RWPE2 (cell line): ENCODE measurements at regions not wholly inside any gene's neighbourhood (a gene's known extent, or its start where the extent isn't known, plus 50 kb on each side); places are given as distances from the start of the nearest gene placed in this dataset.

Experiments used
- ATAC-seq: fragments of 200-7000 bp; cut with Tn5 transposase; 3 replicates; pipeline ENCODE4 v1.9.1; 2021; ENCODE audit warnings: low read depth
- DNase-seq: peaks from one replicate; pipeline ENCODE4 v3.0.0-alpha.2; 2020; ENCODE audit warnings: low spot score
- H3K27ac ChIP-seq: fragments of 450-650 bp; 2 replicates; pipeline ENCODE4 v1.5.1; 2017; ENCODE audit warnings: mild to moderate bottlenecking; ENCODE audit not compliant: poor library complexity, severe bottlenecking
- H3K27me3 ChIP-seq: fragments of 250-450 bp; sonication (Bioruptor Pico); 2 replicates; pipeline ENCODE4 v1.5.1; 2021; ENCODE audit warnings: mild to moderate bottlenecking, moderate library complexity; ENCODE audit not compliant: insufficient read depth, poor library complexity, severe bottlenecking
- H3K36me3 ChIP-seq: fragments of 250-450 bp; sonication (Bioruptor Pico); 2 replicates; pipeline ENCODE4 v1.5.1; 2020; ENCODE audit warnings: low read depth, mild to moderate bottlenecking, moderate library complexity
- H3K4me1 ChIP-seq: fragments of 250-450 bp; sonication (Bioruptor Pico); 2 replicates; pipeline ENCODE4 v1.5.1; 2021; ENCODE audit warnings: mild to moderate bottlenecking, moderate library complexity; ENCODE audit not compliant: insufficient read depth, poor library complexity, severe bottlenecking
- H3K4me3 ChIP-seq: fragments of 250-450 bp; sonication (Bioruptor Pico); 2 replicates; pipeline ENCODE4 v1.5.1; 2021; ENCODE audit warnings: mild to moderate bottlenecking, moderate library complexity; ENCODE audit not compliant: severe bottlenecking
- H3K9me3 ChIP-seq: fragments of 250-450 bp; sonication (Bioruptor Pico); 2 replicates; pipeline ENCODE4 v1.5.1; 2021; ENCODE audit warnings: mild to moderate bottlenecking, moderate library complexity; ENCODE audit not compliant: severe bottlenecking
- CTCF ChIP-seq: fragments of 450-650 bp; IDR thresholded peaks from one replicate; pipeline ENCODE4 v1.5.1; 2017; ENCODE audit warnings: mild to moderate bottlenecking, moderate library complexity; ENCODE audit not compliant: poor library complexity, severe bottlenecking

GRCh38 chr6:88380083-88380482 is 213.9 kb upstream of the CNR1 start:
- no peaks in the 10 kb centered on the region for H3K27me3 ChIP-seq
- H3K4me3 ChIP-seq: no peak overlapping the region
- TF ChIP-seq CTCF: no peak
- DNase-seq: peak; percentile 77
- ATAC-seq: peak; percentile 87
- H3K36me3 ChIP-seq: no peaks in the 10 kb centered on the region
- peaks cover 39% of the 10 kb centered on the region for H3K4me1 ChIP-seq
- H3K9me3 ChIP-seq: no peaks in the 10 kb centered on the region
- H3K27ac ChIP-seq: peak overlapping the region; percentile 66

- Histone ChIP-seq H3K4me3 (no peak overlapping the region), H3K27ac (no peak overlapping the region), H3K4me1 (peaks cover 39% of the 10 kb centered on the region), H3K9me3 (no peaks in the 10 kb centered on the region), H3K27me3 (no peaks in the 10 kb centered on the region), H3K36me3 (no peaks in the 10 kb centered on the region)
- ATAC-seq (no peak), DNase-seq (no peak)
- TF ChIP-seq CTCF: no peak
Observed at GRCh38 chr6:88378639-88379038, 212.5 kb upstream of the CNR1 start.

GRCh38 chr6:88377976-88378568 is 211.9 kb upstream of the CNR1 start:
- no peaks in the 10 kb centered on the region for H3K36me3 ChIP-seq
- DNase-seq: no peak
- peak overlapping the region; percentile 54 for H3K27ac ChIP-seq
- no peak for ATAC-seq
- H3K9me3 ChIP-seq: no peaks in the 10 kb centered on the region
- H3K4me1 ChIP-seq: peaks cover 39% of the 10 kb centered on the region
- no peak for TF ChIP-seq CTCF
- H3K4me3 ChIP-seq: no peak overlapping the region
- no peaks in the 10 kb centered on the region for H3K27me3 ChIP-seq

- H3K9me3 ChIP-seq: no peaks in the 10 kb centered on the region
Observed at GRCh38 chr6:88376768-88377387, 210.7 kb upstream of the CNR1 start.

More at GRCh38 chr6:88376768-88377387, 210.7 kb upstream of the CNR1 start:
- Histone ChIP-seq H3K27ac (peak overlapping the region; percentile 54), H3K36me3 (no peaks in the 10 kb centered on the region), H3K4me1 (peaks cover 39% of the 10 kb centered on the region), H3K4me3 (no peak overlapping the region), H3K27me3 (no peaks in the 10 kb centered on the region)
- DNase-seq (no peak), ATAC-seq (peak; percentile 61)
- TF ChIP-seq CTCF: no peak
